ENCODE measurements at regions not wholly inside any gene's neighbourhood (a gene's known extent, or its start where the extent isn't known, plus 50 kb on each side); places are given as distances from the start of the nearest gene placed in this dataset.

DNA sequence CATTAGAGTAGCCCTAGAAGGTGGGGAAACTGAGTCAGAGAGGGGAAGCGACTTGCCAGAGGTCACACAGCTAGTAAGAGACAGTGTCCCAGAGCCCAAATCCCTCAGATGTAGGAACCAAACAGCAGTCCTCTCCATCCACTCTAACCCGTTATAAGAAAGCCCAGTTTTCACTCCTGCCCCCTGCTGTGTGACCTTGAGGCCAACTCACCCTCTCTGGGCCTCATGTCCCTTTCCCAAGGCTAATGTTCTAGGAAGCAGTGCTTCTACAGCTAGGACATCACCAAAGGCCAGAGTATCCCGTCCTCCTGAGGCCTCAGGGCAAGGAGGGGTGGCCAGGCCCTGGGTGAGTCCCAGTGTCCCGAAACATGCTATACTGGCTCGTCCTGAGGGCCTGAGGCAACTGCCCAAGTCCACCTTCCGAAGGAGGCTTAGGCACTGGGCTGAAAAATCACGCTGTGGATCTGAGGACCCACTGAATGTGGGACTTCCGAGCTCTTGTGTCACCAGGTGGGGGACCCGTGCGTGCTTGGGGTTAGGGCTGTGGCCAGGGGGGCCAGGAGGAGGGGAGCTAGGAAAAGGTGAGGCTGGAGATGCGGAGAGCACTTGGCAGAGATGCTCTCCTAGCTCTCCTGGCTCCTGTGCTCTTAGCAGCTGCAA lies 109.2 kb upstream of the SLC6A11 start:
- no peak overlapping the region for H3K4me3 ChIP-seq (ENCODE audit: low read length)
- TF ChIP-seq ZNF274 (IDR thresholded peaks at IDR 0.05; ENCODE audit: low read depth, low read length): no peak

- H3K4me3 ChIP-seq (ENCODE audit: low read length): no peak overlapping the region
- TF ChIP-seq ZNF274 (IDR thresholded peaks at IDR 0.05; ENCODE audit: low read depth, low read length): no peak
Observed at GRCh38 chr3:10707400-10708215, 108.4 kb upstream of the SLC6A11 start.

DNA sequence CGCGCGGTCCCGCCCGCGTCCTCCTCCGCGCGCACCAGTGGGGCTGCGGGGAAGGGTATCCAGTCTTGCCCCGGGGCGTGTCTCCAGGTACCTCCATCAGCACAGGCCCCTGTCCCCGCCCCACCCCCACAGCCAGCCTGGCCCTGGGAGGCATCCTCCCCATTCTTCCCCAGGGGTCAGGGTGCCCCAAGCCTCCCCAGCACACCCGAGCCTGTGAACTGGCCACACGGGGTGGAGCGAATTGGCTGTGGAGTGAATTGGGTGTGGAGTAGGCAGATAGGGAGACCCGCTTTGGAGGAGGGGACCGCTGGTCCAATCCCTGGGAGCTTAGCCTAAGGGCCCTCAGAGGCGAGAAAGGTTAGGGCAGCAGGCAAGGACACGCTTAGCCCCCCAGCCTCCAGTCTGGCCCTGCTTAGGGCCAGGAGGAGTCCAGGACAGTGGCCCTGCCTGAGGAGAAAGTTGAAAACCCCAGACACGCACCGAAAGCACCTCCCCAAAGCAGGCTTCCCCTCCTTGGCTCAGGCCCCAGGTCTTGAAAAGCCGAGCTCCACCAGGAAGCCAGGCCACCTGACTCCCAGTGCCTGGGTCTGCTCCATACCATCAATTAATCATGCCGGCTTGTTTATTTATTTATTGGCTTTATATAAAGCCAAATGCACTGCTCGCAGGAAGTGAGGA lies 107.7 kb upstream of the SLC6A11 start:
- H3K4me3 ChIP-seq (ENCODE audit: low read length): no peak overlapping the region

GRCh38 chr3:10709110-10709781 lies 106.8 kb upstream of the SLC6A11 start:
- TF ChIP-seq ZNF274 (IDR thresholded peaks at IDR 0.05; ENCODE audit: low read depth, low read length): no peak
- H3K4me3 ChIP-seq (ENCODE audit: low read length): no peak overlapping the region

More for the DNA sequence above, 107.7 kb upstream of the SLC6A11 start:
- no peak for TF ChIP-seq ZNF274 (IDR thresholded peaks at IDR 0.05; ENCODE audit: low read depth, low read length)

DNA sequence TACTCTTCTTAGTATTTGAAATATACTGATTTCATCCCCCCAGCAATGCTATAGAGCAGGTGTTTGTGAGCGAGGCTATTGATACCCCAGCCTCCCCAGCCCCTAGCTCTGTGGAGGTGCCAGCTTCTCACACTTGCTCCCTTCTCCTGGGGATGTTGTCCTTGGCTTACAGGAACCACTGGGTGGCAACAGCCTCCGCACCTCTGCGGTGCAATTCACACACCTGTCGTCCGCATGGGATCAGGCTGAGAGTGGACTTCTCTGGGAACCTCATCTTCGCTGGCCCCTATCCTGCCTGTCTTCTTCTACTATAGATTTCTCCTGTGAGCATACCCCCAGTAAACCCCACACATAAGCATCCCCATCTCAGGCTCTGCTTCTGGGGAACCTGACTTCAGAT lies 103.9 kb upstream of the SLC6A11 start:
- no peak for TF ChIP-seq ZNF274 (IDR thresholded peaks at IDR 0.05; ENCODE audit: low read depth, low read length)
- H3K4me3 ChIP-seq (ENCODE audit: low read length): no peak overlapping the region

DNA sequence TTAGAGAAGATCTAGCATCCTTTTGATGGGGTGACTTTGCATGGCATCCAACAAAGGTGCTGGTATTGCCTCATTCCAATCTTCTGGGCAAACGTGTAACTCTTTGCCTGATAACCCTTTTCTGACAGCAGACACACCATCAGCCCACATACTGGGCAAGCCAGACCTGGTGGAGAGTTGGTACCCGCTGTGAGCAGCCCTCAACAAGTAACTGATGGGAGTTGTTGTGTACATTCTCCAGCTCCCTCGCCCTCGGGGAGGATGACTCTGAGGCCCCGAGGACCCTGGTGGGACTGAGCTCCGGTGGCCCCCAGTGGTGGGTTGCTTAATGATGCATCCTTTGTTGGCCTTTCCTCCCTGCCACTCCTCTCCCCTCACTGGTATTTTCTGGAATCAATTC lies 102.4 kb upstream of the SLC6A11 start:
- H3K4me3 ChIP-seq (ENCODE audit: low read length): no peak overlapping the region
- TF ChIP-seq ZNF274 (IDR thresholded peaks at IDR 0.05; ENCODE audit: low read depth, low read length): no peak

- H3K4me3 ChIP-seq (ENCODE audit: low read length): no peak overlapping the region
- TF ChIP-seq ZNF274 (IDR thresholded peaks at IDR 0.05; ENCODE audit: low read depth, low read length): no peak
Observed at GRCh38 chr3:10715886-10716285, 100.1 kb upstream of the SLC6A11 start.

GRCh38 chr3:10716964-10717363 lies 99.1 kb upstream of the SLC6A11 start:
- H3K4me3 ChIP-seq (ENCODE audit: low read length): no peak overlapping the region
- no peak for TF ChIP-seq ZNF274 (IDR thresholded peaks at IDR 0.05; ENCODE audit: low read depth, low read length)

DNA sequence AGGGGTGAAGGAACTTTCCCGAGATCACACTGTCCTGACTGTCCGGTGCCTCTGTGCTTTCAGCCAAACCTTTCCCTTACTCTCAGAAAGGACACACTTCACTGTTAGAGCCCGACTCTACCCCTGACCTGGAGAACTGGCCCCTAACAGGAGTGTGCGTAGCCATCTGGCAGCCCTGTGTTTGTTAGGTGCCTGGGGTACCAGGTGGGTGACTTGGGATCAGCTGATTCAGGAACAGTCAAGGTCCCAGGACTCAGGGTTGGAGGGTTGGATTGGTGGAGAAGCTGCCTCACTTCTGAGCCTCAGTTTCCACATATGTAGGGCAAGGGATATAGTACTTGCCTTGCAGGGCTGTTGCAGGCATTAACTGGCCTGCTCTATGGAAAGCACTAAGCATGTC lies 98.3 kb upstream of the SLC6A11 start:
- H3K4me3 ChIP-seq (ENCODE audit: low read length): no peak overlapping the region
- TF ChIP-seq ZNF274 (IDR thresholded peaks at IDR 0.05; ENCODE audit: low read depth, low read length): no peak

DNA sequence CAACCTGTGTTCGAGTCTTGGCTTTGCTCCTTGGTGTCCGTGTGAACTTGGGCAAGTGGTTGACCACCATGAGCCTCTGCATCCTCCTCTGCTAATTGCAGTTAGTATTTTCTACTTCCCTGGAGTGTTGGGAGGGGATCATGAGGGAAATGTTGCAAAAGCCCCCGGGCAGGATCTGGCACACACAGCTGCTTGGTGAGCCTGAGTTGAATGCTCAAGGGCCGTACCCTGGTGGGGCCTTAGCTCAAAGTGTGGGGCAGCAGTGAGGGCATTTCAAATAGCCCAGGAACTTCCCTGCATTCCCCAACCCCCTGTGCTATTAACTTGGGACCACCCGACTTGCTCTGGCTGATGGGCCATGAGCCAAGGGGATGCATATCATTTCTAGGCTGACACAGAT lies 94.9 kb upstream of the SLC6A11 start:
- no peak overlapping the region for H3K4me3 ChIP-seq (ENCODE audit: low read length)
- no peak for TF ChIP-seq ZNF274 (IDR thresholded peaks at IDR 0.05; ENCODE audit: low read depth, low read length)

DNA sequence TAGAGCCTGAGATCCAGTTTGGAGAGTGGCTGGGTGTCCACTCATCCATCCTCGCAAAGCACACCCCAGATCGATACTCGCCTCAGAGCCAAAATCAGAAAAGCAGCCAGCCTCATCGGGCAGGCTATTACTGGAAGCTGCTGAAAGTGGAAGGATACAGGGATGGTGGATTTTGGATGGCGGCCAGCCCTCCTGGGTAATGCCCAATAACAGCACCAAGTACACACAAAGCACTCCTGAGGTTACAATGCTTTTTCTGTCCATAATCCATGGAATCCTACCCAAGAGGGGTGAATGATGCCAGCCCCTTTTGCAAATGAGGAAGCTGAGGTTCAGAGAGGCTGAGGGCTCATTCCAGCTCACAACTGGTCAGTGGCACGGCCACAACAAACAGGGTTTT lies 93.1 kb upstream of the SLC6A11 start:
- H3K4me3 ChIP-seq (ENCODE audit: low read length): no peak overlapping the region
- TF ChIP-seq ZNF274 (IDR thresholded peaks at IDR 0.05; ENCODE audit: low read depth, low read length): no peak

GRCh38 chr3:10723991-10724390 lies 92.0 kb upstream of the SLC6A11 start:
- no peak for TF ChIP-seq ZNF274 (IDR thresholded peaks at IDR 0.05; ENCODE audit: low read depth, low read length)
- H3K4me3 ChIP-seq (ENCODE audit: low read length): no peak overlapping the region

- no peak for TF ChIP-seq ZNF274 (IDR thresholded peaks at IDR 0.05; ENCODE audit: low read depth, low read length)
Observed at GRCh38 chr3:10725067-10725466, 91.0 kb upstream of the SLC6A11 start.

DNA sequence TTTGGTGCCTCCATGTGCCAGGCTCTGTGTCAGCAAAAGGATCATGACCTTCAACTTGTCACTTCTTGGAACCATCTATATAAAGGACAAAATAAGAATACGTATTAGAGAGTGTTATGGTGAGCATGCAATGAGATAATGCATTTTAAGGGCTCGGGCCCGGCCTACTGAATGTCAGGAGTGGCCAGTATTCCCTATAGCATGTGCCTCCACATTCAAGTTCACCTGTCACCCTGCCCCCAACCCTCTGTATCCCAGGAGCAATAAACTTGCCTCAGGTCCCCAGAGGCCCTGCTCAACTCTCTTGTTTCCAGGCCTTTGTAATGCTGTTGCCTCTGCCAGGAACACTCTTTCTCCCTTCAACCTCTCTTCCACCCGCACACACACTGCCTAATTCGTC lies 90.2 kb upstream of the SLC6A11 start:
- H3K4me3 ChIP-seq (ENCODE audit: low read length): no peak overlapping the region
- TF ChIP-seq ZNF274 (IDR thresholded peaks at IDR 0.05; ENCODE audit: low read depth, low read length): no peak

More at GRCh38 chr3:10725067-10725466, 91.0 kb upstream of the SLC6A11 start:
- H3K4me3 ChIP-seq (ENCODE audit: low read length): no peak overlapping the region

Data from GM08714 (cell line).